ENCODE measurements at regions not wholly inside any gene's neighbourhood (a gene's known extent, or its start where the extent isn't known, plus 50 kb on each side); places are given as distances from the start of the nearest gene placed in this dataset.

DNA sequence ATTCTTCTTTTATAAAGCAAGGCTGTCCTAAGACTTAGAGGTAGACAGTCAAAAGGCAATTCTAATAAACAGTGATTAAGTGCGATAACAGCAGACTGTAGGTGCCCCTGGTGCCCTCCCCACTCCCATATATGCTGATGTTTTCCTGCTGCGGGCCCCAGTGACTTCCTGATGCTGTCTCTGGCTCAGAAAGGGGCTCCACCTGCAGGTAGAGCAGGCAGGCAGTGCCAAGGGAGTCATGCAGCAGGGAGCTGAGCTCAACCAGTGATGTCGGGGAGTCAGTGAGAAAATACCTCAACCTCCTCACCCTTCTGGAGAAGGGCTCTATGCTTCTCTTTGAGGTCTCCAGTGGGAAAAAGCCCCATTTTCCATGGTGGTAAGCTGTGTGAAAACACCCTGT, 126.7 kb upstream of the SSTR4 start:
- H3K27me3 ChIP-seq (ENCODE audit: control insufficient read depth, insufficient read depth, low read length), result no peaks in the 10 kb centered on the region
- no peaks in the 10 kb centered on the region for H3K9me3 ChIP-seq (ENCODE audit: control insufficient read depth, low read length)
- H3K79me2 ChIP-seq, result no peaks in the 10 kb centered on the region
- H3K4me2 ChIP-seq (ENCODE audit: low read length), result no peak overlapping the region
- H2AFZ ChIP-seq, result no peak overlapping the region
- no peaks in the 10 kb centered on the region for H3K4me1 ChIP-seq
- no peak overlapping the region for H3K27ac ChIP-seq
- no peaks in the 10 kb centered on the region for H3K36me3 ChIP-seq (ENCODE audit: control insufficient read depth, insufficient read depth, low read length)
- TF ChIP-seq, protein P1, sequence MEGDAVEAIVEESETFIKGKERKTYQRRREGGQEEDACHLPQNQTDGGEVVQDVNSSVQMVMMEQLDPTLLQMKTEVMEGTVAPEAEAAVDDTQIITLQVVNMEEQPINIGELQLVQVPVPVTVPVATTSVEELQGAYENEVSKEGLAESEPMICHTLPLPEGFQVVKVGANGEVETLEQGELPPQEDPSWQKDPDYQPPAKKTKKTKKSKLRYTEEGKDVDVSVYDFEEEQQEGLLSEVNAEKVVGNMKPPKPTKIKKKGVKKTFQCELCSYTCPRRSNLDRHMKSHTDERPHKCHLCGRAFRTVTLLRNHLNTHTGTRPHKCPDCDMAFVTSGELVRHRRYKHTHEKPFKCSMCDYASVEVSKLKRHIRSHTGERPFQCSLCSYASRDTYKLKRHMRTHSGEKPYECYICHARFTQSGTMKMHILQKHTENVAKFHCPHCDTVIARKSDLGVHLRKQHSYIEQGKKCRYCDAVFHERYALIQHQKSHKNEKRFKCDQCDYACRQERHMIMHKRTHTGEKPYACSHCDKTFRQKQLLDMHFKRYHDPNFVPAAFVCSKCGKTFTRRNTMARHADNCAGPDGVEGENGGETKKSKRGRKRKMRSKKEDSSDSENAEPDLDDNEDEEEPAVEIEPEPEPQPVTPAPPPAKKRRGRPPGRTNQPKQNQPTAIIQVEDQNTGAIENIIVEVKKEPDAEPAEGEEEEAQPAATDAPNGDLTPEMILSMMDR (IDR thresholded peaks at IDR 0.05), result no peak
- no peak overlapping the region for H3K9ac ChIP-seq
- H3K4me3 ChIP-seq (ENCODE audit: low read depth, low read length), result no peak overlapping the region

DNA sequence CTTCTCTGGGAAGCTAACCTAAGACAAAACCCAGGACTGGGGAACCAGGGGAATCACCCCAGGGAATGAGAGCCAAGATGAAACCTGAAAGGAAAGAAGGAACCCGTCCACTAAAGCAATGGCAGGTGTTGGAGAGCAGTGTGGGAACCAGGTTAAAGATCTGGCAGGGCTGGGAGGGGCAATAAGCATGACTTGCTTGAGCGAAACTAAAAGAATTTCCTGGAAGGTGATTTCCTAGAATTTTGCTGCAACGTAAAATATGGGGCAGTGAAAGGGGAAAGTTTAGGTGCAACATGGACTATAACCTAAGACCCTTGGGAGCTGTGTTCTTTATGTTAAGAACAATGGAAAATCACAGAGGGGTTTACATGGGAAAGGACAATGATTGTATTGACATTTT, 126.2 kb upstream of the SSTR4 start:
- Histone ChIP-seq H3K4me3 (ENCODE audit: low read depth, low read length) (no peak overlapping the region), H3K79me2 (no peaks in the 10 kb centered on the region), H3K4me1 (no peaks in the 10 kb centered on the region), H3K9me3 (ENCODE audit: control insufficient read depth, low read length) (no peaks in the 10 kb centered on the region), H3K27ac (no peak overlapping the region), H3K36me3 (ENCODE audit: control insufficient read depth, insufficient read depth, low read length) (no peaks in the 10 kb centered on the region), H3K4me2 (ENCODE audit: low read length) (no peak overlapping the region), H3K9ac (no peak overlapping the region), H2AFZ (no peak overlapping the region), H3K27me3 (ENCODE audit: control insufficient read depth, insufficient read depth, low read length) (no peaks in the 10 kb centered on the region)
- TF ChIP-seq, protein P1 (IDR thresholded peaks at IDR 0.05), result no peak

DNA sequence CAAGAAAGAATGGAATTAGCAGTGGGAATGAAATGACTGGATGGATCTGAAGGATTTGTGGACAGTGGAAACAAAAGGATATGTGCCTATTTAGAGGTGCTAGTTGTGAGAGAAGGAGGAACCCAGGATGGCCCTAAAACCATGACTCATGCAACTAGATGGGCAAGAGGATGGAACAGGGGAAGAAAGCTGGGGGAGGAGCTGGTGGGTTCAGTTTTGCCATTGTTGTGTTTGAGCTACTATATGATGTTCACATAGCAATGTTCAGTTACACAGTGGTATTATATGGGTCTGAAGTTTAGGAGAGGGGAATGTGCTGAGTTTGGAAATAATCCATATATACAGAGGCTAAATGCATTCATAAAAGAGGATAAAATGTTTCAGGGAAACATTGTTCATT, 125.7 kb upstream of the SSTR4 start:
- Histone ChIP-seq H3K79me2 (no peaks in the 10 kb centered on the region), H3K9me3 (ENCODE audit: control insufficient read depth, low read length) (no peaks in the 10 kb centered on the region), H3K36me3 (ENCODE audit: control insufficient read depth, insufficient read depth, low read length) (no peaks in the 10 kb centered on the region), H3K4me2 (ENCODE audit: low read length) (no peak overlapping the region), H3K4me3 (ENCODE audit: low read depth, low read length) (no peak overlapping the region), H3K9ac (no peak overlapping the region), H3K27me3 (ENCODE audit: control insufficient read depth, insufficient read depth, low read length) (no peaks in the 10 kb centered on the region), H3K4me1 (no peaks in the 10 kb centered on the region), H3K27ac (no peak overlapping the region), H2AFZ (no peak overlapping the region)
- TF ChIP-seq, protein P1 (IDR thresholded peaks at IDR 0.05), result no peak

DNA sequence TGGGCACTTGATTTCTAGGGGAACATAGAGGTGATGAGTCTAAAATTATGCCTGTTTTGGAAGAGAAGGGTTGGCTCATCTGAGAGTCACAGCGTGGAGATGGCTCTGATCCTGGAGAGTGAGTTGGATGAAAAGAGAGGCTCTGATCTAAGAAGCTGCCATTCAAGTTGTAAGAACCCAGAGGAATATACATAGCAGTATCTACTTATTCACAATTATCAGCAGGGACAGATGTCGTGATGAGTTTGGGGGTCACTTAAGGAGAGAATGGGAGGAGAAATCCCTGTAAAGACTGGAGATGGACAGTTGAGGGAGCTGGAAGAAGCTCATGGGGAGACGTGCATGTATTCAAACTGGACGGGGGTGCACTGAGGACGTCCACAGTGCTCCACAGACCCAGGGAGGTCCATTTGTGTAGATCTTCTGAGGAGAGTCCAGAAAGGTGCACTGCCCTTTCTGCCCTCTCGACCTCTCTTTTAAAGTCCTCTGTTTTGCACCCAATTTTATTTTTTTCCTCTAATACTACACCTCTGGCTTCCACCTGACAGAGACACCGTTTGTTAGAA, 124.7 kb upstream of the SSTR4 start:
- H3K27ac ChIP-seq, result no peak overlapping the region
- H3K27me3 ChIP-seq (ENCODE audit: control insufficient read depth, insufficient read depth, low read length), result no peaks in the 10 kb centered on the region
- no peak overlapping the region for H3K4me2 ChIP-seq (ENCODE audit: low read length)
- no peak overlapping the region for H3K4me3 ChIP-seq (ENCODE audit: low read depth, low read length)
- no peaks in the 10 kb centered on the region for H3K79me2 ChIP-seq
- no peaks in the 10 kb centered on the region for H3K36me3 ChIP-seq (ENCODE audit: control insufficient read depth, insufficient read depth, low read length)
- no peak overlapping the region for H2AFZ ChIP-seq
- no peaks in the 10 kb centered on the region for H3K4me1 ChIP-seq
- no peak overlapping the region for H3K9ac ChIP-seq
- TF ChIP-seq, protein P1 (IDR thresholded peaks at IDR 0.05), result no peak
- no peaks in the 10 kb centered on the region for H3K9me3 ChIP-seq (ENCODE audit: control insufficient read depth, low read length)

- no peaks in the 10 kb centered on the region for H3K4me1 ChIP-seq
- TF ChIP-seq, protein P1 (IDR thresholded peaks at IDR 0.05), result no peak
- H3K36me3 ChIP-seq (ENCODE audit: control insufficient read depth, insufficient read depth, low read length), result no peaks in the 10 kb centered on the region
- H3K27me3 ChIP-seq (ENCODE audit: control insufficient read depth, insufficient read depth, low read length), result no peaks in the 10 kb centered on the region
- H3K9me3 ChIP-seq (ENCODE audit: control insufficient read depth, low read length), result no peaks in the 10 kb centered on the region
- no peak overlapping the region for H2AFZ ChIP-seq
- H3K9ac ChIP-seq, result no peak overlapping the region
- no peak overlapping the region for H3K27ac ChIP-seq
- no peak overlapping the region for H3K4me2 ChIP-seq (ENCODE audit: low read length)
- H3K4me3 ChIP-seq (ENCODE audit: low read depth, low read length), result no peak overlapping the region
- H3K79me2 ChIP-seq, result no peaks in the 10 kb centered on the region
Measured at GRCh38 chr20:22914291-22914690, 120.8 kb upstream of the SSTR4 start.
